ENCODE measurements at regions not wholly inside any gene's neighbourhood (a gene's known extent, or its start where the extent isn't known, plus 50 kb on each side); places are given as distances from the start of the nearest gene placed in this dataset.

DNA sequence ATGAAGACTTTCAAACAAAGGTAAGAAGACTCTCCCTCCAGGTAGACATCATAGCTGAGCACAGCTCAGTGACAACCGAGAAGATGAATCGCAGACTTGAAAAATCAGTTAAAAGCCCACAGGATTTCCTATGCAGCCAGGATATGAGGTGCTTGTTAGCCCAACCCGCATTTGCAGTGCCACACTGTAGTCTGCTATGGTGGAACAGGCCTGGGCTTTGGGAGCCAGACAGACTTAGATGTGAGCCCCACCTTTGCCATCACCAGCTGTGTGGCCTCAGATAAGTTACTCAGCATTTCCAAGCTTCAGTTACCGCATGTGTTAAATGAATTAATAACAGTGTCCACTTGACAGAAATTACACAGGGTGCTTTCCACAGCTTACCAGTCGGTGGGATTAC is 204.4 kb upstream of the HS3ST3A1 start:
- TF ChIP-seq, protein P1, sequence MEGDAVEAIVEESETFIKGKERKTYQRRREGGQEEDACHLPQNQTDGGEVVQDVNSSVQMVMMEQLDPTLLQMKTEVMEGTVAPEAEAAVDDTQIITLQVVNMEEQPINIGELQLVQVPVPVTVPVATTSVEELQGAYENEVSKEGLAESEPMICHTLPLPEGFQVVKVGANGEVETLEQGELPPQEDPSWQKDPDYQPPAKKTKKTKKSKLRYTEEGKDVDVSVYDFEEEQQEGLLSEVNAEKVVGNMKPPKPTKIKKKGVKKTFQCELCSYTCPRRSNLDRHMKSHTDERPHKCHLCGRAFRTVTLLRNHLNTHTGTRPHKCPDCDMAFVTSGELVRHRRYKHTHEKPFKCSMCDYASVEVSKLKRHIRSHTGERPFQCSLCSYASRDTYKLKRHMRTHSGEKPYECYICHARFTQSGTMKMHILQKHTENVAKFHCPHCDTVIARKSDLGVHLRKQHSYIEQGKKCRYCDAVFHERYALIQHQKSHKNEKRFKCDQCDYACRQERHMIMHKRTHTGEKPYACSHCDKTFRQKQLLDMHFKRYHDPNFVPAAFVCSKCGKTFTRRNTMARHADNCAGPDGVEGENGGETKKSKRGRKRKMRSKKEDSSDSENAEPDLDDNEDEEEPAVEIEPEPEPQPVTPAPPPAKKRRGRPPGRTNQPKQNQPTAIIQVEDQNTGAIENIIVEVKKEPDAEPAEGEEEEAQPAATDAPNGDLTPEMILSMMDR (IDR thresholded peaks at IDR 0.05) = no peak
- TF ChIP-seq POLR2A (IDR thresholded peaks at IDR 0.05) = no peak

Measured in thyroid gland (tissue), 4 donors.